ENCODE measurements at regions not wholly inside any gene's neighbourhood (a gene's known extent, or its start where the extent isn't known, plus 50 kb on each side); places are given as distances from the start of the nearest gene placed in this dataset.
"Not testable (repeated sequence)": the region's sequence is repeated elsewhere in the genome, so short reads cannot be mapped to it uniquely, and the experiment has no call there.

DNA sequence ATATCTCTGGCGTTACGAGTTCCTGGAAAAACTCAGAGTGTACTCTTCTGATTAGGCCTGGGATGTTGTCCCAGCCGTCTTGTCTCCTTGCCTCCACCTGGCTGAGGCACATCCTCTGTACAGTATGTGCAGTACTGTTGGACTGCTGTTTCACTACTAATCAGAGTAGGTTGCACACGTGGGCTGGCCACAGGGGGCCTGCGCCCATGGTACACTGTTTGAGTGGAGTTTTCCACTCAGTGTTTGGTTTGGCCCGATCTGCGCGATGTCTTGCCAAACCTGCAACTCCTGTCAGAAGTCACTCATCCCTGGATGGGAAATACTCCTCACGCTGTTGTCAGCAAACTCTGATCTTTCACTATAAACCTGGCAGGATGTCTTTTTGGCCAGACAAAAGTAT lies 189.6 kb upstream of the CSNK1A1L start:
- DNase-seq (ENCODE audit: low spot score) = no peak

DNA sequence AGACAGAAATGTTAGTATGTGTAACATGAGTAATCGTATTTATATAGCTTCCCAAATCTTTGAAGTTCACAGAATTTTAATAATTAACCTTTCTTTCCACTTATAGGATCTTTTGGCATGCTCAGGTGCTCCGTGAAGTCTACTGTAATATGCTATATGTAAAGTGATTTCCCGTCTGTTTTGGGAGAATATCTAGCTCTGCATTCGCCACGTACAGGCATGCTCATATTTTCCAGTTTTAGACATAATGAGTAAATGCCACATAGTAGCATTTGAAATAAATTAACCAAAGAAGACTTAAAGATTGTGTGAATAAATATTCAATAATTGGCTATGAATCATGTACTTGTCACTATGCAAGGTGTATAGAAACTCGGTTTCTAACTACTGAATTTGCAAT lies 189.0 kb upstream of the CSNK1A1L start:
- DNase-seq (ENCODE audit: low spot score) = no peak

DNA sequence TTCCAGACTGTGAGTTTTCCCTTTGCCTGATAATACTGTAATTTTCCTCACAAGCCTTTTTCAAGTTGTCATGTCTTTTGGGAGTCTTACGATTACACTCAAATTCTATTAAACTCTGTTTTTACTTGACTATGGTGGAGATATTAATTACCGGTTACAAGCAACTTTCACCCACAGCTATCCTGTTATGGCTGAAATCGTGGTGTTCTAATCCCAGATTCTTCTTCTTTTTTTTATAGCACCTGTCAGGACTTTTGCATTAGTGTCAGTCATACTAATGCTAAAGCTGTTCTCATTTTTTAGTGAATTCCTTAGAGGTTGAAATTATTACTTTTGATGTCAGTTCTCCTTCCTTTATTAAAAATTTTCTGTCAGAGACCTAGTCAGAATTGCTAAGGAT lies 187.8 kb upstream of the CSNK1A1L start:
- no peak for DNase-seq (ENCODE audit: low spot score)

DNA sequence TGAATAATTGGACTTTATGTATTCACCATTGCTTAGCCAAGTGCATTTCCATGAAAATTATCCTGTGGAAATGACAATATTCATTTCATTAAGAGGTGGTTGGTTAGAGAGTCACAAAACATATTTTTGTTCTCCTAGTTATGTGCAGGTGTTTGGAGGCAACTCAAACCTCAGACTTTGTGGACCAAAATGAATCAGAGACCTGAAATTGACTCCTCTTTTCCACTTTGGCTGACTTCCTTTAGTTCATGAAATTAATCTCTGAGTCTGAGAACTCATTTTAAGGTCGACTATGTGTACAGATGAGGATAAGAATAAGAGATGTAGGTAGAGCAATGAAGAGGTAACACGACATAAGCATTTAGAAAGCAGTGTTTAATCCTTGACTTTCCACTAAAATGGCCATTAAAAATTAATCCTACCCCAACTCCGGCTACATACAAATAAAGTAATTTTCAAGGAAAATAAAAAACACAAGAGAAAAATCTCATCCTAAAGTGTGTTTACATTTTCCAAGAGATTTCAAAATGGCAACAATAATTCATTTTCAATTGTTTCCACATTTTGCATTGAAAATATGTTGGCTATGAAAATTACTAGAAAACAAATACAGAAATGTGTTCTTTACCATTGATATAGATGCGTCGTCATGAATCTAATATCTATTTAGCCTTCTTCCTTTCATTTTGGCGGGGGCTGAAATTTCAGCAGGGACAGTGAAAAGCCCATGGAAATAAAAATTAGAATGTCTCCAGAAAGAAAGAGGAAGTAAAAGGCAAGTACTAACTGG lies 185.4 kb upstream of the CSNK1A1L start:
- no peak for DNase-seq (ENCODE audit: low spot score)

DNA sequence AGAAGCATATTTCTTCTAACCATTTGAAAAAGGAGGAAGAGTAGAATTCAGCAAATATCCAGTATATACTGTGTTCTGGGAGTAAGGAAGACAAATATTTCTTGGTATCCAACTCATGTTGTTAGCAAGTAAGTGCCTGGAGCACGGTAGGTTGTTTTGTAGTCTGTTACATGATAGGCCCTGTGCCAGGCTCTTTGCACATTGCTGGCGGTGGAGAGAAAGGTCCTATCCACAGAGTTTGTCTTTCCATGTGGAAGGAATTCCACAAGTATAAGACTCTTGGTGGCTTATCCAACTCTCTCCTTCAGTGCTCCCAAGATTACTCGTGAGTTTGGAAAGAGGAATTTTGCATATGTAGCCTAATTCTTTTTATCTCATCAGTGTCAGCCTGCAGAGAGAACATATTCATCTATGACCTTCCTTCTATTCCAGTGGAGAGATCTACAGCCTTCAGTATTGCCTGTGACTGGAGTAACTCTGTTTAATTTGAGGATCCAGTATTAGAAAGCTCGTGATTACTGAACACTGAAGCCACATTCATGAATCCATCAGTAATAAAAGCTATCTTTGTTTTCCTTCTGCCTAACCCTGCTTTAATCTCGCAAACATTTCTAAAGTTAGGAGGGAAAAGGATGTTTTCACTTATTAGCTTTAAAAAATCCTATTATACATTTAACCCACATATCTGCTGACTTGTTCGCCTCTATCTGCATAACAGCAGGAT lies 183.9 kb upstream of the CSNK1A1L start:
- DNase-seq (ENCODE audit: low spot score) = no peak

DNA sequence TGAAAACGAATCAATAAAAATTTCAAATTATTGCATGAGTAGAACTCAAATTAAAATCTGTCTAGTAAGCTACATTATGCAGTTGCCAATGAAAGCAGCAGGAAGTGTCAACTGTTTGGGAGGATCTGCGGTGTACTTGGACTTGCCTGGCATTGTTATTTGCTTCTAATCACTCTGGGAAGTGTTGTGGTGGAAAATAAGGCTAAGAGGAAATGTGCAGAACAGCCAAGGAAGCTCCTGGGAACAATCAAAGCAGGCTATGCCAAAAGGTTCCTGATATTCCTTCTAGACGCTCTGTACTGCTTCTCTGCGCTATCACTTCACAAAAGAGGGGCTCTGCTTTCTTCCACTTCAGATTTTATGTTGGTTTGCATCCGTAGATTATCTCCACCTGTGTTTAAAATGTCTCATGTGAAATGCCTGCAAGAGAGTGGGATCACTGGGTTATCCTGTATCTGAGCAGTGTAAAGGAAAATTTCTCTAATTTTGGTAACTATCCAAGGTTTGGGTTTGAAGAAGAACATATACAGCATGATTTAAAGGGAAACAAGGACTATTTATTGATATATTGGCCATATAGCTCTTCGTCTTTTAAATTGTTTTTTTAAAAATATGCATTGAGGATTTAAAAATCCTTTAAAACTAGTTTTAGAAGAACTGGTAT lies 182.7 kb upstream of the CSNK1A1L start:
- no peak for DNase-seq (ENCODE audit: low spot score)

DNA sequence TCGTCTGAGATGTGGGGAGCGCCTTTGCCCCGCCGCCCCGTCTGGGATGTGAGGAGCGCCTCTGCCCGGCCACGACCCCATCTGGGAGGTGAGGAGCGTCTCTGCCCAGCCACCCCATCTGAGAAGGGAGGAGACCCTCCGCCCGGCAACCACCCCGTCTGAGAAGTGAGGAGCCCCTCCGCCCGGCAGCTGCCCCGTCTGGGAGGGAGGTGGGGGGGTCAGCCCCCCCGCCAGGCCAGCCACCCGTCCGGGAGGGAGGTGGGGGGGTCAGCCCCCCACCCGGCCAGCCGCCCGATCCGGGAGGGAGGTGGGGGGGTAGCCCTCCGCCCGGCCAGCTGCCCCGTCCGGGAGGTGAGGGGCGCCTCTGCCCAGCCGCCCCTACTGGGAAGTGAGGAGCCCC lies 174.8 kb upstream of the CSNK1A1L start:
- not testable (repeated sequence) for DNase-seq (ENCODE audit: low spot score)

DNA sequence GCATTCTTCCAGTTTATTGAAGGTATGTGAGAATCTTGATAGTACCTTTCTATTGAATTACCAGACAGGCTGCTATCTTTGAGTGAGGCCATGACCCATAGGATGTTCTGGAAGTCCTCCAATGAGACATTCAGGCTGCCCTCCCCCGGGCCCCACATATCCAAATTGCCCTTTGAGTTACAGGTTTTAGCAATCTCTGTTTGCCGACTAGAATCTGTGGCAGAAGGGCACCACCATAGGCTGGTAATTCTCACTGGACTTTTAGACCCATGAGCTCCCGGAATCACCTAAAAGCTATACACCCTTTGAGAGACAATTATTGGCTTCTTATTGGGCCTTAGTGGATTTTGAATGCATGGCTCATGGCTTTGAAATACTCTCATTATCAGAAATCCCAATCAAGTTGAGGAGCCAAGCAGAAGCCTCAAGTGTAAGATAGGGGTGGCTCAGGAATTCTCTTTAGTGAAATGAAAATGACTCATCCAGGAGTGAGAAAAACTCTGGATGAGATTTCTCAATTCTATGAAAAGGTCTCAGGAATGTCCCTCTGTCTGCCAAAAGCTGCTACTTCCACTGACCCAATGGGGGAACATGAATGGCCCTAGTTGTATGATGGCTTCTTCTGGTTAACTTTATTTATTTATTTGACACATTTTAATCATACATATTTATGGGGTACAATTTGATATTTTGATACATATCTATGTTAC lies 172.1 kb upstream of the CSNK1A1L start:
- no peak for DNase-seq (ENCODE audit: low spot score)

DNA sequence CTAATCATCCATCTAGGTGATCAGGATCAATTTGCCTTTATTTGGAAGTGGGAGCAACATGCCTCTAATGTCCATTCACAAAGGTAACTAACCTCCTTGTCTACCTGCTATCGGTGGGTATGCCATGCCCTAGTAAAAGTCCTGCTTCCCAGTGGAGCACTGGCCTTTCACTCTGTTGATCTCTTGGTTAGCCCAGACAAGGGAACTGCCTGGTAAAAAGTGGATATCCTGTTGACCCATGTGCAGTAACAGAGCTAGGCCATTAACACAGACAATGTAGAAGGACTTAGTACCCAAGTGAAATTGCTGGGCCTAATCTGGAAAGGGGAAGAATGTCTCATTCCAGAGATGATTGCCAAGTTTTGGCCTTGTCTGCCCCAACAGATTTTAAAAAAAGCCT lies 171.5 kb upstream of the CSNK1A1L start:
- no peak for DNase-seq (ENCODE audit: low spot score)

DNA sequence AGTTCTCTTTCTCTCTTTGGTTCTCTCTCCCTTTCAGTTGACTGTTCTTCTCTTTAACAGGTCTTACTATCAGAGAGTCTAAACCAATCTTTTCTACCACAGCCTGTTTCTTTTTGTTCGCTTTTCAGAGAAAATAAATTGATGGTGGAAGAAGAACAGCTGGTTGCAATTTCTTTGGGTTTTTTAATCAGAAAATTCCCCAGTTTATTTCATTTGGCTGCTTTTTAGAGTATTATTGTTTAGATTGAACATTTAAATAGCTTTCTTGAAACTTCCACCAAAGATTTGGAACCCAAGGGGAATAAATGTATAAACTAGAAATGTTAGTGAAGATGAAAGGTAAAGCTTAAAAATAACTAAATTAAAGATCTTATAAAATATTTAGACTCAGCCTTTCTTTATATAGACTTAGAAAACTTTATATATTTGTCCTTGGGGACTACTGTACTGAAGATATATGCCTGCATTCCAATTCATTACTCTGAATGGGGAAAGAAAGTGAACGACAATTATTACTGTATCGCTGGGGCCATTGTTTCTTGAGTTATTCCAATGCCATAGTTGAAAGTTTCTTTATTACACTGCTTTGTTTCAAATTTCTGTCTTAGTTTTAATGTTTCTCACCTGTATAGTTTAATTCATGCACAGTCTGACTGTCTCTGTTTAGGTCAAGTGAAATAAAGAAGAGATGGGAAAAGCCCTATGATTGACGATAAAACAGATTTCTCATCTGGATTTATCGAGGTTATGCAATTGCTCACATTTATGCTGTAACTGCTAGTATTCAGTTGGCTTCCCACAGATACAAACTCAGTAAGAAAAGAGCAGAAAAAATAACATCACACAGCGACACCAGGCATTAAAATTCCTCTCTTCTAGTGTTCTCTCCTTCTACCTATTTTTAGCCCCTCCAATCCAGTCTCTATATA lies 169.4 kb upstream of the CSNK1A1L start:
- no peak for DNase-seq (ENCODE audit: low spot score)

DNA sequence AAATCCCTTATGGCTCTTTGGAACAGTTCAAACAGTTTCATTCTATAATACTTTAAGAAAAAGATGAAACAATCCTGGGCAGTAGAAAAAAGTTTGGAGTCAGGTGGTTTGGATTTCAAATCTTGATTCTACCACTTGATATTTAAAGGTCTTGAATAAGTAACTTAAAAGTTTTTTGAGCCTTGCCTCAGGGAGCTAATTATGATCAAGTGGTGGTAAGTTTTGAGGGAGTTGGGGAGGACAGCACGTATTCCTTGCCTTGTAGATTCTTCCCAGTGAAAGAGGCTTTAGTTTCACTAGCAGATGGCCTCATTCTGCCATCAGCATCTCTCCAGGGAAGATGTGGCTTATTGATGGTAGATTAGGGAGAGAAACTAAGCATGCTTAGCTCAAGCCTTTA lies 168.4 kb upstream of the CSNK1A1L start:
- DNase-seq (ENCODE audit: low spot score) = no peak

DNA sequence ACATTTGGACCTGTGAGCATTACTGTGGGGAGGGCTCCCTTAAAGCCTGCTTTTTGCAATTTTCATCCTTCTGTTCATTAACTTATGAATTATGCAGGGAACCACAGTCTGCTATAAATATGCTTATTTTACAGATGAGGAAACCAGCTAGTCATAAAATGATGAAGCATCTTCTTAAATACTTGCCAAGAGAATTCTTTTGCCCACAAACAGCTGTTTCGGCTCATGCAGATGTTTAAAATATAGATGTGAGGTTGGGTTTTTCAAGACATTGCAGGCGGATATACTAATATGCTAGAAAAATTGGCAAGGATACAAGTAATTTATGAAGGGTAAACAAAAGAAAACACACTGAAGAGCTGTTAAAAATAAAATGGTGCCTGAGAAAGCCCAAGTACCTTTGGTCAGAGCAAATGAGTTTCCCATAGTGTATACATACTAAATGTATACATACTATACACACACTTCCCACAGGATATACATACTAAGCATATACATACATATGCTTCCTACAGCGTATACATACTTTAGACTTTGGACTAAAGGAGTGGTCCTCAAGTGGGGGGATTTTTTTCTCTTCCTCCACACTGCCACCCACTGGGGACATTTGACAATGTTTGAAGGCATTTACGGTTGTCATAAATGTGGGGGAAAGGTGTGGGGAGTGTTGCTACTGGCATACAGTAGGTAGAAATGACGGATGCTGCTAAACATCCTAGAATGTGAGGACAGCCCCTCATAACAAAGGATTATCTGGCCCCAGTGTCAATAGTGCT lies 164.9 kb upstream of the CSNK1A1L start:
- DNase-seq (ENCODE audit: low spot score) = no peak

DNA sequence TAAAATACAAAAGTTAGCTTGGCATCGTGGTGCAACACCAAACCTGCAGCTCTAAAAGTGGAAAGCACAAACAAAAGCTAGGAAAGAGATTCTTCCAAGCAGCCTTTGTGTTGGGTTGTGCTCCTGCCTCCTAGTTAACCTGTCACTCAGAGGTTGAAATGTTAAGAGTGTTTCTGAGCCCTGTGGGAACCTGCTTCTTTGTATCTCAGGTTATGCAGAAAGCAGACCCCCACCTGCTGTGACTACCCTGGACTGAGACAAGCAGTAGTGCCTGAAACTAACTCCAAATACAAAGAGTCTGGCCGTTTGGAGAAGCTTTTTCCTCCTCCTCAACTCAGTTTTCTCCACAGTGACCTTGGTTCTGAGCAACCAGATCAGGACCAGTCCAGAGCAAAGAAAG lies 158.4 kb upstream of the CSNK1A1L start:
- no peak for DNase-seq (ENCODE audit: low spot score)

DNA sequence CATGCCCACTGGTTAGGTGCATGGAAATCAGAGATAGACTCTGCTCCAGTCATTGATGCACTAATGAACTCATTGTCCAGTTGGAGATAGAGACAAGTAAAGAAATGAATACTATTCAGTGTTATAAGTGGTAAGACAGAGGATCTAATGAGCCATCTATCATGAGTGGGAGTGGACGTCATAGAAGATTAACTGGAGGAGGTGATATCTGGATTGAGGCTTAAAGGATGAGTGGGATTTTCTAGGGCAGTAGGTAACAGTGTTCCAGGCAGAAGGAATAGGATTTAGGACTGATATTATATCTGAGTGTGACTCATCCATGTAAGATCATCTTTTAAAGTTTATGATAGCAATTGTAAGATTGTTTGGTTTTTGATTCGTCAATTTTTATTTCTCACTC lies 152.2 kb upstream of the CSNK1A1L start:
- DNase-seq (ENCODE audit: low spot score) = no peak

DNA sequence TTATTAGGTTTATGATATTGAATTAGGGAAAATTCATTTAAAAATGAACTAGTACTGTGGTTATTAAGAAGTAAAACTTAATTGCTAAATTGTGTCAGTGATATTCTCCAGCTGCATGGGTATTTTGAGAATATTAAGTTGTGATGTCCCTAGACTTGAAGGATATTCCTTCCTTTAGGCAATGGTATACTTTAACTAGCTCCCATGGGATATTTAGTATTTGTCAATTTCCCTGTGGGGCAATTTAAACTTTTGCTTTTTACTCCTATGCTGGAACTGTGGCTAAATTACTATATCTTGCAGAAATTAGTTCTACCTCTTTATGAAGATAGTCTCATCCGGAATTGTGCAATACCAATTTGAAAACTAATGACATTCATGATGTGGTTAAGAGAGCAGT lies 151.6 kb upstream of the CSNK1A1L start:
- DNase-seq (ENCODE audit: low spot score) = no peak

DNA sequence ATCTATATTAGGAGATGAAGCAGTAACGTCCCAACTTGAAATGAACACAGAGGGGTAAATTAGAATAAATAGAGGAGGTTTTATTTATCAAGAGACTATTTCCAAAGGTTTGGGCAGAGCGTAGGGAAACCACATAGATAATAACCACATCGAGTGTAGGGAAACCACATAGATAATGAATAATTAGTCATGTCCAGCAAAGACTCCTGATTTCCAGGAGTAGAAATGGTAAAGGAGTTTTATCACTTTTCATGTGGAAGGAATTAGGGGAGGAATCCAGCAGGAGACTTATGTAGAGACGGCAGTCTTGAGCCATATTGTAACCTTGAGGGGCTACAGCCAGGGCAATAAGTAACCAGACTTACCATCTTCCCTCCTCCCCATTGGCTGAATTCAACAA lies 136.3 kb upstream of the CSNK1A1L start:
- no peak for DNase-seq (ENCODE audit: low spot score)

DNA sequence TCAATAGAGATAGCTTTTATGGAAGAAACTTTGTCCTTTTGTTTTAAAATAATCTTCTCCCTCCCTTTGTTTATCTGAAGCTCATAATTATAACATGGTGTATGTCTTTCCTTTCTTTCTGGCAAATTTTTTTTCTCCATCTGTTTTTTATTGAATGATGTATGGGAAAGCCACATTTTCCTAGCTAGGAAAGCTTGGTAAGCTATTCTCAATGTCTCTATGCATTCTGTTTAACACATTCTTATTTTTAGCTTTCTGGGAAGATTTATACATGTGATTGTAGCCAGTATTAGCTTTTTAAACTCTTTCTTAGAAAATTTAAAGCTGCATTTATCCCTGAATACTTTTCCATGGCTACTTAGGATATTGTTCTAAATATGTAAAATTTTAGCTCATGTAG lies 124.9 kb upstream of the CSNK1A1L start:
- no peak for DNase-seq (ENCODE audit: low spot score)

DNA sequence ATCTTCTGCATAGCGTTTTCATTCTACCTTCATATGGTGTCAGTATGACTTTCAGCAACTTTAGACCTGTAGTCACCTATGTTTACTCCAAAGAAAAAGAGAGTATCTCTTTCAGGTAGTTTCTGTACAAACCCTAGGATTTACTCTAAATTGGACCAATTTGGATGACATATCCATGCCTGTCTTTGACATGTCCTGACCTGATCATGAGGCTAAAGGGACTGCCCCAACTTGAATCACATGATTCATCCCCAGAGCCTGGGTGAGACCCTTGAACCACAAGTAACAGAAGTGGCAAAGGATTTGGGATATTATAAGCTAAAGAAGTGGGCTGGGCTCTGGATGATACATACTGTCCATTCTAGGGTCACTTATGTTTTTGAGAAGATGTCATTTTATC lies 124.5 kb upstream of the CSNK1A1L start:
- no peak for DNase-seq (ENCODE audit: low spot score)

DNA sequence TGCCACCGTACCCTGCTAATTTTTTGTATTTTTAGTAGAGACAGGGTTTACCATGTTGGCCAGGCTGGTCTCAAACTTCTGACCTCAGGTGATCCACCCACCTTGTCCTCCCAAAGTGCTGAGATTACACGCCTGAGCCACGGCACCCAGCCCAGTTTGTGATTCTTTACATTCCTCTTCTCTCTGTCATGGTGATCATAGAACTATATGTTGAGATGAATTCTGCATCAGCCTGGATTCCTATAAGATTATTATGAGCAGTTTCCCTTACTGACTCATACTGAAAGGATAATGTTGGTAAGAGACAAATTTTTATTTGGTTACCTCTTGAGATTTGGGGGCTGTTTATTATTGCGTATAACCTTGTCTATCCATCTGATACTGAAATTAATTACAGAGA lies 121.5 kb upstream of the CSNK1A1L start:
- DNase-seq (ENCODE audit: low spot score) = peak; percentile 9

DNA sequence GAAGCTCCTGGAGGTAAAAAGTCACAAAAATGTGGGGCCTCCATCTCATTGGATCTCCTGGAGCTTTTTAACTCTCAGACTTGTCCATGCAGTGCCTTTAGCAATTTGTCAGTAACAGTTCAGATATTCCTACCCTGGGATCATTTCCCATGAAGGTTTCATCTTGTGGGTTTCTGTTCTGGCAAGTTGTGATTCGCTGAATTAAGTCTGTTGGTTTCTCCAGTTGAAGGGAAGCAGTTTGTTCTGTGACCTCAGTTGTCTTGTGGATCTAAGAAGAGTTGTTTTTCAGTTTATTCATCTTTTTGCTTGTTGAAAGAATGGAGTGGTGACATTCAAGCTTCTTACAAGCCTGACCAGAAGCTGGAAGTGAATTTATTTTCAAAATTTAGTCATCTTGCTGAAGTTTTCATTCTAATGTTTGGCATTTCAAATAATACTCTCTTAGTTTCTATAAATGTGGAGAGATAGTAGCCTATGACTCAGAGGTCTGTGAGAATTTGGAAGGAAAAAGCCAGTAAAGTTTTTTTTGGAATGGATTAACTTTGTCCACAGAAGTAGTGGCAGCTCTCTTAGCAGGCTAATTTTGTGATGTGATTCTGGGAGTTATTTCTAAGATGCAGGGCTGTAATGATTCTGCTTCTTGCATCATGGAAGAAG lies 120.1 kb upstream of the CSNK1A1L start:
- no peak for DNase-seq (ENCODE audit: low spot score)

Data from RKO (cell line).